ENCODE measurements at regions not wholly inside any gene's neighbourhood (a gene's known extent, or its start where the extent isn't known, plus 50 kb on each side); places are given as distances from the start of the nearest gene placed in this dataset.
"Not testable (repeated sequence)": the region's sequence is repeated elsewhere in the genome, so short reads cannot be mapped to it uniquely, and the experiment has no call there.

DNA sequence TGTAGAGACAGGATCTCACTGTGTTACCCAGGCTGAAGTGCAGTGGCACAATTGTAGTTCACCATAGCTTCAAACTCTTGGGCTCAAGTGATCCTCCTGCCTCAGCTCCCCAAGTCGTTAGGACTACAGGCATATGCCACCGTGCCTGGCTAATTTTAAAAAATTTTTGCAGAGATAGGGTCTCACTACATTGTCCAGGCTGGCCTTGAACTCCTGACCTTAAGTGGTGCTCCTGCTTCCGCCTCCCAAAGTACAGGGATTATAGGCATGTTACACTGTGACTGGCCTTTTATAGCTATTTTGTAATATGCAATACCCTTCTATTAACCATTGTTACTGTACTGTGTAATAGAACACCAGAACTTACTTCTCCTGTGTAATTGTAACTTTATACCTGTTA, 139.3 kb upstream of the ZNF267 start:
- H3K27me3 ChIP-seq = no peaks in the 10 kb centered on the region
- intact Hi-C loops (cut with DNase I) = no loop called here
- H3K4me1 ChIP-seq = no peaks in the 10 kb centered on the region
- H3K4me3 ChIP-seq (replicated peaks in 1 of 3) = no peak overlapping the region
- DNase-seq = no peak
- peaks cover 16 to 29% of the 10 kb centered on the region in 2 donors for H3K36me3 ChIP-seq
- WGBS, 2 donors = 95 to 97% methylated on average over 3 of the region's 3 CpGs
- TF ChIP-seq, protein P1, sequence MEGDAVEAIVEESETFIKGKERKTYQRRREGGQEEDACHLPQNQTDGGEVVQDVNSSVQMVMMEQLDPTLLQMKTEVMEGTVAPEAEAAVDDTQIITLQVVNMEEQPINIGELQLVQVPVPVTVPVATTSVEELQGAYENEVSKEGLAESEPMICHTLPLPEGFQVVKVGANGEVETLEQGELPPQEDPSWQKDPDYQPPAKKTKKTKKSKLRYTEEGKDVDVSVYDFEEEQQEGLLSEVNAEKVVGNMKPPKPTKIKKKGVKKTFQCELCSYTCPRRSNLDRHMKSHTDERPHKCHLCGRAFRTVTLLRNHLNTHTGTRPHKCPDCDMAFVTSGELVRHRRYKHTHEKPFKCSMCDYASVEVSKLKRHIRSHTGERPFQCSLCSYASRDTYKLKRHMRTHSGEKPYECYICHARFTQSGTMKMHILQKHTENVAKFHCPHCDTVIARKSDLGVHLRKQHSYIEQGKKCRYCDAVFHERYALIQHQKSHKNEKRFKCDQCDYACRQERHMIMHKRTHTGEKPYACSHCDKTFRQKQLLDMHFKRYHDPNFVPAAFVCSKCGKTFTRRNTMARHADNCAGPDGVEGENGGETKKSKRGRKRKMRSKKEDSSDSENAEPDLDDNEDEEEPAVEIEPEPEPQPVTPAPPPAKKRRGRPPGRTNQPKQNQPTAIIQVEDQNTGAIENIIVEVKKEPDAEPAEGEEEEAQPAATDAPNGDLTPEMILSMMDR (IDR thresholded peaks at IDR 0.05) = no peak
- TF ChIP-seq POLR2A (IDR thresholded peaks at IDR 0.05) = no peak
- H3K27ac ChIP-seq = no peak overlapping the region
- H3K9me3 ChIP-seq = no peaks in the 10 kb centered on the region

DNA sequence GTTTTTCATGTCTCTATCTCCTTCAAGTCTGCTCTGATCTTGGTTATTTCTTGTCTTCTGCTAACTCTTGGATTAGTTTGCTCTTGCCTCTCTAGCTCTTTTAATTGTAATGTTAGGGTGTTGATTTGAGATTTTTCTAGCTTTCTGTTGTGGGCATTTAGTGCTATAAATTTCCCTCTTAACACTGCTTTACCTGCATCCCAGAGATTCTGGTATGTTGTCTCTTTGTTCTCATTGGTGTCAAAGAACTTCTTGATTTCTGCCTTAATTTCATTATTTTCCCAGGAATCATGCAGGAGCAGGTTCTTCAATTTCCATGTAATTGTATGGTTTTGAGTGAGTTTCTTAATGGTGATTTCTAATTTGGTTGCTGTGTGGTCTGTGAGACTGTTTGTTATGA, 128.5 kb upstream of the ZNF267 start:
- DNase-seq = not testable (repeated sequence)

DNA sequence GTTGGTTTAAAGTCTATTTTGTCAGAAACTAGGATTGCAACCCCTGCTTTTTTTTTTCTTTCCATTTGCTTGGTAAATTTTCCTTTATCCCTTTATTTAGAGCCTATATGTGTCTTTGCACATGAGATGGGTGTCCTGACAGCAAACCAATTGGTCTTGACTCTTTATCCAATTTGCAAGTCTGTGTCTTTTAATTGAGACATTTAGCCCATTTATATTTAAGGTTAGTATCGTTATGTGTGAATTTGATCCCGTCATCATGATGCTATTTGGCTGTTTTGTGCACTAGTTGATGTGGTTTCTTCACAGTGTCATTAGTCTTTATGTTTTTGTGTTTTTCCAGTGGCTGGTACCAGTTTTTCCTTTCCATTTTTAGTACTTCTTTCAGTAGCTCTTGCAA, 127.7 kb upstream of the ZNF267 start:
- Histone ChIP-seq H3K27ac (no peak overlapping the region), H3K27me3 (no peaks in the 10 kb centered on the region), H3K36me3 (peaks cover 11 to 14% of the 10 kb centered on the region in 2 donors), H3K4me1 (no peaks in the 10 kb centered on the region), H3K4me3 (replicated peaks in 1 of 3) (no peak overlapping the region), H3K9me3 (peaks cover 13% of the 10 kb centered on the region)
- intact Hi-C loops (cut with DNase I) = no loop called here
- no peak for DNase-seq
- TF ChIP-seq POLR2A (IDR thresholded peaks at IDR 0.05) = no peak
- TF ChIP-seq, protein P1 (IDR thresholded peaks at IDR 0.05) = no peak
- 97 to 99% methylated on average over 2 of the region's 2 CpGs for WGBS, 2 donors

More for the DNA sequence above, 128.5 kb upstream of the ZNF267 start:
- H3K27ac ChIP-seq; H3K4me3 ChIP-seq (replicated peaks in 1 of 3); H3K4me1 ChIP-seq; H3K27me3 ChIP-seq; intact Hi-C loops (cut with DNase I): not testable (repeated sequence)
- H3K9me3 ChIP-seq = peaks cover 13% of the 10 kb centered on the region
- peaks cover 11 to 14% of the 10 kb centered on the region in 2 donors for H3K36me3 ChIP-seq

DNA sequence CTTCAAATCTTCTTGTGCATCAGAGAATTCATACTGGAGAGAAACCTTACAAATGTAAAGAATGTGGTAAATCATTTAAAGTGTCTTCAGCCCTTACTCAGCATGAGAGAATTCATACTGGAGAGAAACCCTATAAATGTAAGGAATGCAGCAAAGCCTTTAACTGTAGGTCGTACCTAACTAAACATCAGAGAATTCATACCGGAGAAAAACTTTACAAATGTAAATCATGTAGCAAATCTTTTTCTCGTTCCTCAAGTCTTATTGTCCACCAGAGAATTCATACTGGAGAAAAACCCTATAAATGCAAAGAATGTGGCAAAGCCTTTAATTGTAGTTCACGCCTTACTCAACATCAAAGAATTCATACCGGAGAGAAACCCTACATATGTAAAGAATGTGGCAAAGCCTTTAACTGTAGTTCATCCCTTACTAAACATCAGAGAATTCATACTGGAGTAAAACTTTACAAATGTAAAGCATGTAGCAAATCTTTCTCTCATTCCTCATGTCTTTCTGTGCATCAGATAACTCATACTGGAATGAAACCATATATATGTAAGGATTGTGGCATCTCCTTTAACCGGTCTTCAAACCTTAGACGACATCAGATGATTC, 118.5 kb upstream of the ZNF267 start:
- peaks cover 32 to 33% of the 10 kb centered on the region in 2 donors for H3K36me3 ChIP-seq
- 91 to 95% methylated on average over 7 of the region's 7 CpGs for WGBS, 2 donors
- intact Hi-C loops (cut with DNase I) = loop anchor here (5.0 kb wide), 1 partner anchor 157 kb away; no protein-coding TSS in a partner anchor

DNA sequence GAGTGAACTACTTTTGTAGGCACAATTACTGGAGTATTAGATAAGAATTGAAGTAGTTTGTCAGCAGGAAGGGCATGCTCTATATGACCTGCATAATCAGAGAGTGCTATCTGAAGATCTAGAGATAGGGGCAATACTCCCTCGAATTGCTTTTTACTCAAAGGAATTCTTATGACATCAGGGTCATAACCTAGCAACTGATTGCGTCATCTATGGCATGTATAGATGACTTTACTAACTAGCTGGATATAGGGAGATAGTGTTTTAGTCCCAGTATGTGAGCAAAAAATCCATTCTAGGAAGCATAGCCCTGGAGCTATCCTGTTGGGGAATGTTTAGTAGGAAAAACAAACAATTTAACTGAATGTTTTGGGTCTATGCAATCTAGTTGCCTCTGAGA, 109.5 kb upstream of the ZNF267 start:
- H3K36me3 ChIP-seq = no peaks in the 10 kb centered on the region
- H3K27me3 ChIP-seq = no peaks in the 10 kb centered on the region
- no peak for DNase-seq
- WGBS, 2 donors = 98 to 100% methylated on average over 2 of the region's 2 CpGs
- no peak overlapping the region for H3K4me3 ChIP-seq (replicated peaks in 1 of 3)
- TF ChIP-seq, protein P1 (IDR thresholded peaks at IDR 0.05) = no peak
- TF ChIP-seq POLR2A (IDR thresholded peaks at IDR 0.05) = no peak
- intact Hi-C loops (cut with DNase I) = no loop called here
- H3K27ac ChIP-seq = no peak overlapping the region
- no peaks in the 10 kb centered on the region for H3K4me1 ChIP-seq
- H3K9me3 ChIP-seq = peaks cover 6% of the 10 kb centered on the region

More for the DNA sequence above, 118.5 kb upstream of the ZNF267 start:
- DNase-seq = no peak
- TF ChIP-seq POLR2A (IDR thresholded peaks at IDR 0.05) = no peak
- TF ChIP-seq, protein P1 (IDR thresholded peaks at IDR 0.05) = no peak
- Histone ChIP-seq H3K27me3 (no peaks in the 10 kb centered on the region), H3K27ac (no peak overlapping the region), H3K4me1 (no peaks in the 10 kb centered on the region), H3K9me3 (peaks cover 18% of the 10 kb centered on the region), H3K4me3 (replicated peaks in 1 of 3) (no peak overlapping the region)

All from thyroid gland (tissue), 4 donors.